B cell (primary cell): ENCODE measurements at regions not wholly inside any gene's neighbourhood (a gene's known extent, or its start where the extent isn't known, plus 50 kb on each side); places are given as distances from the start of the nearest gene placed in this dataset.

Source experiments
- EZH2 ChIP-seq: IDR thresholded peaks from 2 replicates; pipeline ENCODE4 v1.6.1; 2012; ENCODE audit warnings: borderline replicate concordance, low read depth, mild to moderate bottlenecking, moderate library complexity, low read length; ENCODE audit not compliant: insufficient read depth, poor library complexity, severe bottlenecking
- TF ChIP-seq, protein P1 (sequence below): fragments of 200-600 bp; IDR thresholded peaks from one replicate; pipeline ENCODE4 v1.8.0; 2022; ENCODE audit warnings: antibody characterized with exemption, mild to moderate bottlenecking

- TF ChIP-seq EZH2, result no peak
- TF ChIP-seq, protein P1, sequence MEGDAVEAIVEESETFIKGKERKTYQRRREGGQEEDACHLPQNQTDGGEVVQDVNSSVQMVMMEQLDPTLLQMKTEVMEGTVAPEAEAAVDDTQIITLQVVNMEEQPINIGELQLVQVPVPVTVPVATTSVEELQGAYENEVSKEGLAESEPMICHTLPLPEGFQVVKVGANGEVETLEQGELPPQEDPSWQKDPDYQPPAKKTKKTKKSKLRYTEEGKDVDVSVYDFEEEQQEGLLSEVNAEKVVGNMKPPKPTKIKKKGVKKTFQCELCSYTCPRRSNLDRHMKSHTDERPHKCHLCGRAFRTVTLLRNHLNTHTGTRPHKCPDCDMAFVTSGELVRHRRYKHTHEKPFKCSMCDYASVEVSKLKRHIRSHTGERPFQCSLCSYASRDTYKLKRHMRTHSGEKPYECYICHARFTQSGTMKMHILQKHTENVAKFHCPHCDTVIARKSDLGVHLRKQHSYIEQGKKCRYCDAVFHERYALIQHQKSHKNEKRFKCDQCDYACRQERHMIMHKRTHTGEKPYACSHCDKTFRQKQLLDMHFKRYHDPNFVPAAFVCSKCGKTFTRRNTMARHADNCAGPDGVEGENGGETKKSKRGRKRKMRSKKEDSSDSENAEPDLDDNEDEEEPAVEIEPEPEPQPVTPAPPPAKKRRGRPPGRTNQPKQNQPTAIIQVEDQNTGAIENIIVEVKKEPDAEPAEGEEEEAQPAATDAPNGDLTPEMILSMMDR, result no peak
These were observed 1784.8 kb downstream of the PCDH9 start for GRCh38 chr13:65445340-65445739.
